ENCODE measurements at regions not wholly inside any gene's neighbourhood (a gene's known extent, or its start where the extent isn't known, plus 50 kb on each side); places are given as distances from the start of the nearest gene placed in this dataset.

- Histone ChIP-seq H3K4me3 (no peak overlapping the region), H3K36me3 (no peaks in the 10 kb centered on the region), H3K9me3 (no peaks in the 10 kb centered on the region), H3K27ac (peak overlapping the region in 2 of 3 donors; percentile 56 to 57), H3K27me3 (no peaks in the 10 kb centered on the region), H3K4me1 (peaks cover 0 to 19% (median 5%) of the 10 kb centered on the region in 4 donors)
- TF ChIP-seq CTCF (IDR thresholded peaks at IDR 0.05) = no peak
- TF ChIP-seq POLR2A (IDR thresholded peaks at IDR 0.05) = no peak
- peak; percentile 96 to 99 (median 98) for ATAC-seq
- WGBS (ENCODE audit: insufficient coverage, low coverage, low lambda C conversion rate, missing lambda C conversion rate) = 16% methylated on average over 5 of the region's 5 CpGs
- intact Hi-C loops (cut with DNase I) = no loop called here
- DNase-seq = peak in 2 of 3 donors; percentile 27 to 60
Measured at GRCh38 chr2:106614511-106615291, 127.5 kb downstream of the CD8B2 start.

- Histone ChIP-seq H3K36me3 (no peaks in the 10 kb centered on the region), H3K9me3 (no peaks in the 10 kb centered on the region), H3K27me3 (no peaks in the 10 kb centered on the region), H3K27ac (no peak overlapping the region), H3K4me1 (peaks cover 0 to 18% (median 5%) of the 10 kb centered on the region in 4 donors), H3K4me3 (no peak overlapping the region)
- intact Hi-C loops (cut with DNase I) = no loop called here
- no peak for ATAC-seq
- no peak for DNase-seq
- 53% methylated on average over 3 of the region's 3 CpGs for WGBS (ENCODE audit: insufficient coverage, low coverage, low lambda C conversion rate, missing lambda C conversion rate)
- no peak for TF ChIP-seq CTCF (IDR thresholded peaks at IDR 0.05)
- no peak for TF ChIP-seq POLR2A (IDR thresholded peaks at IDR 0.05)
Measured at GRCh38 chr2:106618614-106619013, 131.4 kb downstream of the CD8B2 start.

GRCh38 chr2:106623456-106623855 is 136.3 kb downstream of the CD8B2 start:
- Histone ChIP-seq H3K36me3 (no peaks in the 10 kb centered on the region), H3K4me3 (no peak overlapping the region), H3K4me1 (no peaks in the 10 kb centered on the region), H3K27me3 (no peaks in the 10 kb centered on the region), H3K27ac (no peak overlapping the region), H3K9me3 (no peaks in the 10 kb centered on the region)
- no peak for DNase-seq
- no peak for TF ChIP-seq POLR2A (IDR thresholded peaks at IDR 0.05)
- no peak for TF ChIP-seq CTCF (IDR thresholded peaks at IDR 0.05)
- no peak for ATAC-seq
- WGBS (ENCODE audit: insufficient coverage, low coverage, low lambda C conversion rate, missing lambda C conversion rate) = 62% methylated on average over 2 of the region's 2 CpGs
- intact Hi-C loops (cut with DNase I) = no loop called here

GRCh38 chr2:106624787-106625380 is 137.7 kb downstream of the CD8B2 start:
- intact Hi-C loops (cut with DNase I) = no loop called here
- Histone ChIP-seq H3K4me3 (no peak overlapping the region), H3K4me1 (no peaks in the 10 kb centered on the region), H3K9me3 (no peaks in the 10 kb centered on the region), H3K36me3 (no peaks in the 10 kb centered on the region), H3K27me3 (no peaks in the 10 kb centered on the region), H3K27ac (no peak overlapping the region)
- DNase-seq (no peak), ATAC-seq (no peak)
- 50% methylated on average over 2 of the region's 2 CpGs for WGBS (ENCODE audit: insufficient coverage, low coverage, low lambda C conversion rate, missing lambda C conversion rate)
- no peak for TF ChIP-seq CTCF (IDR thresholded peaks at IDR 0.05)
- no peak for TF ChIP-seq POLR2A (IDR thresholded peaks at IDR 0.05)

Measured in right lobe of liver (tissue), 6 donors.